B cell (primary cell): ENCODE measurements at regions not wholly inside any gene's neighbourhood (a gene's known extent, or its start where the extent isn't known, plus 50 kb on each side); places are given as distances from the start of the nearest gene placed in this dataset.

Experiments
- ATAC-seq: fragments of 200-7000 bp; cut with Tn5 transposase; one replicate; pipeline ENCODE4 v1.10.0; 2021; ENCODE audit warnings: low read depth, mild to moderate bottlenecking, moderate number of reproducible peaks, moderate library complexity
- CTCF ChIA-PET: fragments of 350-600 bp; sonication (Branson Sonifier 250); formaldehyde crosslinking; loops from one replicate; lab custom pipeline; 2021; ENCODE audit warnings: antibody characterized with exemption, inconsistent platforms; lab: Charles Lee
- POLR2A ChIA-PET: fragments of 350-600 bp; sonication (Branson Sonifier 250); formaldehyde crosslinking; loops from one replicate; lab custom pipeline; 2021; ENCODE audit warnings: antibody characterized with exemption; lab: Charles Lee
- DNase-seq: peaks from one replicate; pipeline ENCODE4 v3.0.0; 2013
- H2AFZ ChIP-seq: 2 replicates; pipeline ENCODE4 v1.6.1; 2012; ENCODE audit warnings: mild to moderate bottlenecking, low read depth, low read length; ENCODE audit not compliant: insufficient read depth, poor library complexity, severe bottlenecking
- H3K27ac ChIP-seq, 2 donors: 1 replicate in 1 of 2; 2 replicates in 1 of 2; pipeline ENCODE4 v1.5.1; 2012 to 2013; ENCODE audit warnings: low read length in 2 of 2, mild to moderate bottlenecking in 2 of 2, moderate library complexity in 1 of 2
- H3K27me3 ChIP-seq, 4 experiments: fragments of 200-600 bp in 1 of 4; sonication (generic) in 1 of 4; replicated peaks in 1 of 4; 1 replicate in 2 of 4; 2 replicates in 2 of 4; pipeline versions ENCODE4 v1.6.1 to v1.7.0; 2013 to 2016; ENCODE audit warnings: low read length in 3 of 4, mild to moderate bottlenecking in 2 of 4, mixed read lengths in 1 of 4, moderate library complexity in 1 of 4; ENCODE audit not compliant: insufficient read depth in 4 of 4, control insufficient read depth in 3 of 4; ENCODE audit errors: control extremely low read depth in 1 of 4
- H3K36me3 ChIP-seq, 2 experiments: replicated peaks in 1 of 2; 1 replicate in 1 of 2; 2 replicates in 1 of 2; pipeline versions ENCODE4 v1.6.1 to v1.7.1; 2013; ENCODE audit warnings: low read length in 1 of 2; ENCODE audit not compliant: insufficient read depth in 2 of 2, control insufficient read depth in 1 of 2; ENCODE audit errors: control extremely low read depth in 1 of 2, extremely low read depth in 1 of 2
- H3K4me1 ChIP-seq, 2 donors: fragments of 200-600 bp in 1 of 2; sonication (generic) in 1 of 2; 1 replicate in 1 of 2; 2 replicates in 1 of 2; pipeline versions ENCODE4 v1.5.1 to v1.6.1; 2013 to 2017; ENCODE audit warnings: low read length in 2 of 2; ENCODE audit not compliant: control insufficient read depth in 2 of 2, insufficient read depth in 2 of 2
- H3K4me2 ChIP-seq: replicated peaks from 2 replicates; pipeline ENCODE3; 2012; ENCODE audit warnings: mild to moderate bottlenecking, low read depth, low read length; ENCODE audit not compliant: poor library complexity, severe bottlenecking
- H3K4me3 ChIP-seq, 5 experiments: fragments of 200-600 bp in 1 of 5; sonication (generic) in 1 of 5; 1 replicate in 3 of 5; 2 replicates in 2 of 5; pipeline versions ENCODE4 v1.5.1 to v1.7.0; 2011 to 2016; ENCODE audit warnings: low read length in 4 of 5, mild to moderate bottlenecking in 4 of 5, low read depth in 2 of 5, control low read depth in 1 of 5, moderate library complexity in 1 of 5; ENCODE audit not compliant: insufficient read depth in 1 of 5; ENCODE audit errors: control extremely low read depth in 1 of 5, extremely low read depth in 1 of 5
- H3K79me2 ChIP-seq: fragments of 200-600 bp; sonication (generic); one replicate; pipeline ENCODE4 v1.6.0; 2016; ENCODE audit warnings: low read length; ENCODE audit not compliant: control insufficient read depth, insufficient read depth
- H3K9ac ChIP-seq: fragments of 200-600 bp; sonication (generic); 2 replicates; pipeline ENCODE4 v1.6.1; 2017; ENCODE audit warnings: mild to moderate bottlenecking, low read length, moderate library complexity
- H3K9me3 ChIP-seq, 3 donors: one replicate each; pipeline versions ENCODE4 v1.6.1 to v1.7.1; 2013; ENCODE audit warnings: low read length in 2 of 3; ENCODE audit not compliant: control insufficient read depth in 2 of 3, insufficient read depth in 1 of 3; ENCODE audit errors: control extremely low read depth in 1 of 3
- H4K20me1 ChIP-seq: 2 replicates; pipeline ENCODE4 v1.6.0; 2012; ENCODE audit warnings: mild to moderate bottlenecking, low read length; ENCODE audit not compliant: insufficient read depth, control insufficient read depth, poor library complexity, severe bottlenecking
- H3K27ac Mint-ChIP-seq: one replicate; pipeline ENCODE4 v1.8.0; 2021; ENCODE audit warnings: mixed read lengths
- H3K27me3 Mint-ChIP-seq: one replicate; pipeline ENCODE4 v1.8.0; 2021; ENCODE audit warnings: mixed read lengths
- H3K4me1 Mint-ChIP-seq: one replicate; pipeline ENCODE4 v1.8.0; 2021; ENCODE audit warnings: mixed read lengths
- H3K4me3 Mint-ChIP-seq: one replicate; pipeline ENCODE4 v1.8.0; 2021; ENCODE audit warnings: mixed read lengths
- H3K9me3 Mint-ChIP-seq: one replicate; pipeline ENCODE4 v1.8.0; 2022; ENCODE audit warnings: mixed read lengths; ENCODE audit not compliant: insufficient read depth
- EZH2 ChIP-seq: IDR thresholded peaks from 2 replicates; pipeline ENCODE4 v1.6.1; 2012; ENCODE audit warnings: borderline replicate concordance, low read depth, mild to moderate bottlenecking, moderate library complexity, low read length; ENCODE audit not compliant: insufficient read depth, poor library complexity, severe bottlenecking
- WGBS: methylation state at CpG from one replicate; pipeline ENCODE4 v1.1.5; 2013; ENCODE audit warnings: missing lambda C conversion rate; ENCODE audit not compliant: insufficient coverage; 5-methylcytosine and 5-hydroxymethylcytosine counted together
- intact Hi-C: fragments of 100-400 bp; cut with micrococcal nuclease; formaldehyde crosslinking; loops from one replicate; pipeline ENCODE4 v1.10.0; 2022
- TF ChIP-seq, protein P1 (sequence below): fragments of 200-600 bp; IDR thresholded peaks from one replicate; pipeline ENCODE4 v1.8.0; 2022; ENCODE audit warnings: antibody characterized with exemption, mild to moderate bottlenecking

GRCh38 chr3:14283813-14284438, 105.3 kb downstream of the LSM3 start:
- Mint-ChIP-seq H3K27me3 (no peaks in the 10 kb centered on the region), H3K4me3 (no peak overlapping the region), H3K9me3 (no peaks in the 10 kb centered on the region), H3K27ac (no peak overlapping the region), H3K4me1 (no peaks in the 10 kb centered on the region)
- ATAC-seq (no peak), DNase-seq (no peak)
- Histone ChIP-seq H3K9me3 (no peaks in the 10 kb centered on the region), H3K4me3 (no peak overlapping the region), H2AFZ (no peak overlapping the region), H3K27me3 (peaks cover 0 to 3% (median 0%) of the 10 kb centered on the region in 4 experiments), H3K4me2 (no peak overlapping the region), H3K27ac (no peak overlapping the region), H3K9ac (no peak overlapping the region), H3K79me2 (no peaks in the 10 kb centered on the region), H3K4me1 (no peaks in the 10 kb centered on the region), H4K20me1 (no peaks in the 10 kb centered on the region), H3K36me3 (no peaks in the 10 kb centered on the region)
- WGBS = 89% methylated on average over 3 of the region's 4 CpGs
- ChIA-PET CTCF (no interaction called here), POLR2A (no interaction called here)
- TF ChIP-seq EZH2 = no peak
- TF ChIP-seq, protein P1, sequence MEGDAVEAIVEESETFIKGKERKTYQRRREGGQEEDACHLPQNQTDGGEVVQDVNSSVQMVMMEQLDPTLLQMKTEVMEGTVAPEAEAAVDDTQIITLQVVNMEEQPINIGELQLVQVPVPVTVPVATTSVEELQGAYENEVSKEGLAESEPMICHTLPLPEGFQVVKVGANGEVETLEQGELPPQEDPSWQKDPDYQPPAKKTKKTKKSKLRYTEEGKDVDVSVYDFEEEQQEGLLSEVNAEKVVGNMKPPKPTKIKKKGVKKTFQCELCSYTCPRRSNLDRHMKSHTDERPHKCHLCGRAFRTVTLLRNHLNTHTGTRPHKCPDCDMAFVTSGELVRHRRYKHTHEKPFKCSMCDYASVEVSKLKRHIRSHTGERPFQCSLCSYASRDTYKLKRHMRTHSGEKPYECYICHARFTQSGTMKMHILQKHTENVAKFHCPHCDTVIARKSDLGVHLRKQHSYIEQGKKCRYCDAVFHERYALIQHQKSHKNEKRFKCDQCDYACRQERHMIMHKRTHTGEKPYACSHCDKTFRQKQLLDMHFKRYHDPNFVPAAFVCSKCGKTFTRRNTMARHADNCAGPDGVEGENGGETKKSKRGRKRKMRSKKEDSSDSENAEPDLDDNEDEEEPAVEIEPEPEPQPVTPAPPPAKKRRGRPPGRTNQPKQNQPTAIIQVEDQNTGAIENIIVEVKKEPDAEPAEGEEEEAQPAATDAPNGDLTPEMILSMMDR = no peak
- intact Hi-C loops = no loop called here

GRCh38 chr3:14284694-14285547, 106.3 kb downstream of the LSM3 start:
- DNase-seq (no peak), ATAC-seq (no peak)
- 87% methylated on average over 15 of the region's 15 CpGs for WGBS
- Histone ChIP-seq H3K9me3 (no peaks in the 10 kb centered on the region), H3K27me3 (peaks cover 0 to 3% (median 0%) of the 10 kb centered on the region in 4 experiments), H3K4me2 (no peak overlapping the region), H4K20me1 (no peaks in the 10 kb centered on the region), H3K4me1 (no peaks in the 10 kb centered on the region), H2AFZ (no peak overlapping the region), H3K36me3 (no peaks in the 10 kb centered on the region), H3K27ac (no peak overlapping the region), H3K79me2 (no peaks in the 10 kb centered on the region), H3K9ac (no peak overlapping the region), H3K4me3 (no peak overlapping the region)
- intact Hi-C loops = no loop called here
- no peaks in the 10 kb centered on the region for H3K4me1 Mint-ChIP-seq
- H3K4me3 Mint-ChIP-seq = no peak overlapping the region
- no peak overlapping the region for H3K27ac Mint-ChIP-seq
- ChIA-PET POLR2A (no interaction called here), CTCF (interaction anchor here (0.7 kb wide), 1 partner anchor 24 kb away, joined by 4 read pairs; no protein-coding TSS in a partner anchor)
- TF ChIP-seq, protein P1 = no peak
- no peak for TF ChIP-seq EZH2
- no peaks in the 10 kb centered on the region for H3K9me3 Mint-ChIP-seq
- H3K27me3 Mint-ChIP-seq = no peaks in the 10 kb centered on the region
